Neutrophil (primary cell): ENCODE measurements at regions not wholly inside any gene's neighbourhood (a gene's known extent, or its start where the extent isn't known, plus 50 kb on each side); places are given as distances from the start of the nearest gene placed in this dataset.

Experiments used
- H3K27ac ChIP-seq: fragments of 200-600 bp; sonication (generic); 2 replicates; pipeline ENCODE4 v1.5.1; 2016; ENCODE audit warnings: mild to moderate bottlenecking, moderate library complexity
- H3K27me3 ChIP-seq: fragments of 200-600 bp; sonication (generic); 2 replicates; pipeline ENCODE4 v1.6.0; 2016; ENCODE audit warnings: mild to moderate bottlenecking
- H3K36me3 ChIP-seq: fragments of 200-600 bp; sonication (generic); 2 replicates; pipeline ENCODE4 v1.5.1; 2017
- H3K4me1 ChIP-seq, 2 experiments: fragments of 200-600 bp in 1 of 2; sonication (generic) in 1 of 2; 1 replicate in 1 of 2; 2 replicates in 1 of 2; pipeline versions ENCODE4 v1.5.1 to v1.6.1; 2013 to 2016; ENCODE audit warnings: low read depth in 1 of 2, low read length in 1 of 2, mild to moderate bottlenecking in 1 of 2, moderate library complexity in 1 of 2; ENCODE audit not compliant: control insufficient read depth in 1 of 2, insufficient read depth in 1 of 2
- H3K4me3 ChIP-seq, 2 experiments: fragments of 200-600 bp in 1 of 2; sonication (generic) in 1 of 2; 1 replicate in 1 of 2; 2 replicates in 1 of 2; pipeline ENCODE4 v1.5.1; 2013 to 2016; ENCODE audit warnings: low read depth in 1 of 2, low read length in 1 of 2, mild to moderate bottlenecking in 1 of 2, moderate library complexity in 1 of 2
- H3K9me3 ChIP-seq: fragments of 200-600 bp; sonication (generic); 2 replicates; pipeline ENCODE4 v1.5.1; 2016
- TF ChIP-seq, protein P1 (sequence below): fragments of 200-600 bp; sonication (generic); IDR thresholded peaks from 2 replicates; pipeline ENCODE4 v1.5.1; 2016; ENCODE audit warnings: antibody characterized with exemption

- H3K4me3 ChIP-seq, result no peak overlapping the region
- peaks cover 32% of the 10 kb centered on the region for H3K27me3 ChIP-seq
- H3K4me1 ChIP-seq, result no peaks in the 10 kb centered on the region
- H3K9me3 ChIP-seq, result no peaks in the 10 kb centered on the region
- H3K36me3 ChIP-seq, result no peaks in the 10 kb centered on the region
- H3K27ac ChIP-seq, result no peak overlapping the region
- TF ChIP-seq, protein P1, sequence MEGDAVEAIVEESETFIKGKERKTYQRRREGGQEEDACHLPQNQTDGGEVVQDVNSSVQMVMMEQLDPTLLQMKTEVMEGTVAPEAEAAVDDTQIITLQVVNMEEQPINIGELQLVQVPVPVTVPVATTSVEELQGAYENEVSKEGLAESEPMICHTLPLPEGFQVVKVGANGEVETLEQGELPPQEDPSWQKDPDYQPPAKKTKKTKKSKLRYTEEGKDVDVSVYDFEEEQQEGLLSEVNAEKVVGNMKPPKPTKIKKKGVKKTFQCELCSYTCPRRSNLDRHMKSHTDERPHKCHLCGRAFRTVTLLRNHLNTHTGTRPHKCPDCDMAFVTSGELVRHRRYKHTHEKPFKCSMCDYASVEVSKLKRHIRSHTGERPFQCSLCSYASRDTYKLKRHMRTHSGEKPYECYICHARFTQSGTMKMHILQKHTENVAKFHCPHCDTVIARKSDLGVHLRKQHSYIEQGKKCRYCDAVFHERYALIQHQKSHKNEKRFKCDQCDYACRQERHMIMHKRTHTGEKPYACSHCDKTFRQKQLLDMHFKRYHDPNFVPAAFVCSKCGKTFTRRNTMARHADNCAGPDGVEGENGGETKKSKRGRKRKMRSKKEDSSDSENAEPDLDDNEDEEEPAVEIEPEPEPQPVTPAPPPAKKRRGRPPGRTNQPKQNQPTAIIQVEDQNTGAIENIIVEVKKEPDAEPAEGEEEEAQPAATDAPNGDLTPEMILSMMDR, result no peak
These were observed 374.2 kb upstream of the SMIM31 start for GRCh38 chr4:164379694-164380093.

GRCh38 chr4:164381859-164382258 lies 372.1 kb upstream of the SMIM31 start:
- TF ChIP-seq, protein P1, result no peak
- Histone ChIP-seq H3K4me3 (no peak overlapping the region), H3K9me3 (no peaks in the 10 kb centered on the region), H3K4me1 (no peaks in the 10 kb centered on the region), H3K36me3 (no peaks in the 10 kb centered on the region), H3K27me3 (peaks cover 37% of the 10 kb centered on the region), H3K27ac (no peak overlapping the region)

DNA sequence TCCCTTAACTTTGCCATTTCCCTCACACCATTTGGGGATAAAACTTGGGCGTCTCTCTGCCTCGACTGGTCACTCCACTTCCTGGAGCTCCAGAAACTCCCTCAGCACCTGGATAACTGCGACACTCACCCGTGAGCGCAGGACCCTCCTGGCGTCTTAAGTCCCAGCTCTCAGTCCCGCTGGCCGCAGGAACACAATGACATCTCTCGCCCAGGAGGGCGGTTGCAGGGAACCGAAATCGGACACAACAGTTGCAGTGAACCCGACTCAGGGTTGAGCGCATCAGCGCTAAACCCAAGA lies 370.9 kb upstream of the SMIM31 start:
- Histone ChIP-seq H3K4me1 (no peaks in the 10 kb centered on the region), H3K27me3 (peaks cover 37% of the 10 kb centered on the region), H3K9me3 (no peaks in the 10 kb centered on the region), H3K36me3 (no peaks in the 10 kb centered on the region), H3K4me3 (no peak overlapping the region), H3K27ac (no peak overlapping the region)
- TF ChIP-seq, protein P1, result no peak

- H3K9me3 ChIP-seq, result no peaks in the 10 kb centered on the region
- peaks cover 37% of the 10 kb centered on the region for H3K27me3 ChIP-seq
- TF ChIP-seq, protein P1, result no peak
- no peak overlapping the region for H3K4me3 ChIP-seq
- H3K36me3 ChIP-seq, result no peaks in the 10 kb centered on the region
- H3K27ac ChIP-seq, result no peak overlapping the region
- no peaks in the 10 kb centered on the region for H3K4me1 ChIP-seq
These were observed 370.3 kb upstream of the SMIM31 start for GRCh38 chr4:164383358-164384220.

GRCh38 chr4:164384416-164384815 lies 369.5 kb upstream of the SMIM31 start:
- TF ChIP-seq, protein P1, result no peak
- no peak overlapping the region for H3K27ac ChIP-seq
- H3K36me3 ChIP-seq, result no peaks in the 10 kb centered on the region
- H3K9me3 ChIP-seq, result no peaks in the 10 kb centered on the region
- H3K4me1 ChIP-seq, result no peaks in the 10 kb centered on the region
- H3K27me3 ChIP-seq, result peaks cover 37% of the 10 kb centered on the region
- H3K4me3 ChIP-seq, result no peak overlapping the region
